Smooth muscle cell (in vitro differentiated cells): ENCODE measurements at regions not wholly inside any gene's neighbourhood (a gene's known extent, or its start where the extent isn't known, plus 50 kb on each side); places are given as distances from the start of the nearest gene placed in this dataset.

Experiments used
- DNase-seq: peaks from one replicate; lab custom pipeline; 2025; ENCODE audit not compliant: unreplicated experiment; lab: John Stamatoyannopoulos, UW
- H2AFZ ChIP-seq: fragments of 200-600 bp; sonication (generic); 2 replicates; pipeline ENCODE4 v1.6.0; 2016; ENCODE audit warnings: antibody characterized with exemption, low read depth, mild to moderate bottlenecking
- H3F3A ChIP-seq: fragments of 200-600 bp; sonication (generic); 2 replicates; pipeline ENCODE4 v1.6.0; 2017; ENCODE audit warnings: antibody characterized with exemption, low read depth
- H3K27ac ChIP-seq: fragments of 200-600 bp; sonication (generic); 2 replicates; pipeline ENCODE4 v1.5.1; 2016; ENCODE audit warnings: low read depth, mild to moderate bottlenecking
- H3K27me3 ChIP-seq: fragments of 200-600 bp; sonication (generic); 2 replicates; pipeline ENCODE4 v1.6.1; 2016; ENCODE audit warnings: low read depth, mild to moderate bottlenecking
- H3K36me3 ChIP-seq: fragments of 200-600 bp; sonication (generic); 2 replicates; pipeline ENCODE4 v1.5.1; 2016; ENCODE audit warnings: low read depth
- H3K4me1 ChIP-seq: fragments of 200-600 bp; sonication (generic); 2 replicates; pipeline ENCODE4 v1.5.1; 2016; ENCODE audit warnings: low read depth
- H3K4me2 ChIP-seq: fragments of 200-600 bp; sonication (generic); 2 replicates; pipeline ENCODE4 v1.6.0; 2016; ENCODE audit warnings: mild to moderate bottlenecking
- H3K4me3 ChIP-seq: fragments of 200-600 bp; sonication (generic); 2 replicates; pipeline ENCODE4 v1.5.1; 2016; ENCODE audit warnings: mild to moderate bottlenecking
- H3K79me2 ChIP-seq: fragments of 200-600 bp; sonication (generic); 2 replicates; pipeline ENCODE4 v1.6.0; 2016; ENCODE audit warnings: low read depth, mild to moderate bottlenecking
- H3K9ac ChIP-seq: fragments of 200-600 bp; sonication (generic); 2 replicates; pipeline ENCODE4 v1.6.0; 2016; ENCODE audit warnings: low read depth
- H3K9me3 ChIP-seq: fragments of 200-600 bp; sonication (generic); replicated peaks from 2 replicates; pipeline ENCODE4 v1.5.1; 2016; ENCODE audit warnings: low read depth
- H4K20me1 ChIP-seq: fragments of 200-600 bp; sonication (generic); 2 replicates; pipeline ENCODE4 v1.6.0; 2016; ENCODE audit warnings: low read depth
- WGBS: methylation state at CpG from one replicate; pipeline ENCODE4 v1.1.7; 2016; ENCODE audit warnings: low lambda C conversion rate; 5-methylcytosine and 5-hydroxymethylcytosine counted together
- TF ChIP-seq, protein P1 (sequence below): fragments of 200-600 bp; sonication (generic); IDR thresholded peaks from 2 replicates; pipeline ENCODE4 v1.5.1; 2017; ENCODE audit warnings: borderline replicate concordance, mild to moderate bottlenecking, antibody characterized with exemption; ENCODE audit not compliant: insufficient read depth, poor library complexity, severe bottlenecking

DNA sequence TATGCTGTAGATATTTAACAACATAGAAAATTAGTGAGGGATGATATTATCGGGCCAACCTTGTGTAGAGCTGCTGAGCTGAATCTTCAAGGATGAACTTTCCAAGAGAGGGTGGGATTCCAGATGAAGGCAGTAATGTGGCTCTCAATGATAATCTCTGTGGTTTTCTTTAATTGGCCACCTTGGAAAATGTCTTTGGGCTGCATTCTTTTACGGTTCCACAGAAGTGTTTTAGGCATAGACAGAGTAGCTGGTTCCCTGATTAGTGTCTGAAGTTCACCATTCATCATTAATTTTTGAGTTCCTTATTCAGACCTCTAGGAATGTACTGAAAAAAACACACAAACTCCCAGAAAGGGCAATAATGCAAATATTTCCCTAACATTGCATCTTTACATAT, 1566.9 kb upstream of the PIK3C3 start:
- no peaks in the 10 kb centered on the region for H3K27me3 ChIP-seq
- no peak for DNase-seq

GRCh38 chr18:40387130-40387787, 1567.8 kb upstream of the PIK3C3 start:
- H3F3A ChIP-seq: no peaks in the 10 kb centered on the region
- no peaks in the 10 kb centered on the region for H3K36me3 ChIP-seq
- H3K4me1 ChIP-seq: no peaks in the 10 kb centered on the region
- TF ChIP-seq, protein P1, sequence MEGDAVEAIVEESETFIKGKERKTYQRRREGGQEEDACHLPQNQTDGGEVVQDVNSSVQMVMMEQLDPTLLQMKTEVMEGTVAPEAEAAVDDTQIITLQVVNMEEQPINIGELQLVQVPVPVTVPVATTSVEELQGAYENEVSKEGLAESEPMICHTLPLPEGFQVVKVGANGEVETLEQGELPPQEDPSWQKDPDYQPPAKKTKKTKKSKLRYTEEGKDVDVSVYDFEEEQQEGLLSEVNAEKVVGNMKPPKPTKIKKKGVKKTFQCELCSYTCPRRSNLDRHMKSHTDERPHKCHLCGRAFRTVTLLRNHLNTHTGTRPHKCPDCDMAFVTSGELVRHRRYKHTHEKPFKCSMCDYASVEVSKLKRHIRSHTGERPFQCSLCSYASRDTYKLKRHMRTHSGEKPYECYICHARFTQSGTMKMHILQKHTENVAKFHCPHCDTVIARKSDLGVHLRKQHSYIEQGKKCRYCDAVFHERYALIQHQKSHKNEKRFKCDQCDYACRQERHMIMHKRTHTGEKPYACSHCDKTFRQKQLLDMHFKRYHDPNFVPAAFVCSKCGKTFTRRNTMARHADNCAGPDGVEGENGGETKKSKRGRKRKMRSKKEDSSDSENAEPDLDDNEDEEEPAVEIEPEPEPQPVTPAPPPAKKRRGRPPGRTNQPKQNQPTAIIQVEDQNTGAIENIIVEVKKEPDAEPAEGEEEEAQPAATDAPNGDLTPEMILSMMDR: no peak
- H3K9me3 ChIP-seq: no peaks in the 10 kb centered on the region
- H3K4me3 ChIP-seq: no peak overlapping the region
- 91% methylated on average over 3 of the region's 3 CpGs for WGBS
- H4K20me1 ChIP-seq: no peaks in the 10 kb centered on the region
- no peak overlapping the region for H2AFZ ChIP-seq
- no peaks in the 10 kb centered on the region for H3K27me3 ChIP-seq
- H3K4me2 ChIP-seq: no peak overlapping the region
- no peak overlapping the region for H3K9ac ChIP-seq
- no peaks in the 10 kb centered on the region for H3K79me2 ChIP-seq
- H3K27ac ChIP-seq: no peak overlapping the region
- DNase-seq: no peak

More for the DNA sequence above, 1566.9 kb upstream of the PIK3C3 start:
- no peak overlapping the region for H2AFZ ChIP-seq
- WGBS: 78% methylated on average over 2 of the region's 2 CpGs
- H4K20me1 ChIP-seq: no peaks in the 10 kb centered on the region
- H3K9me3 ChIP-seq: no peaks in the 10 kb centered on the region
- no peak overlapping the region for H3K4me3 ChIP-seq
- no peaks in the 10 kb centered on the region for H3K36me3 ChIP-seq
- no peak overlapping the region for H3K4me2 ChIP-seq
- TF ChIP-seq, protein P1: no peak
- no peaks in the 10 kb centered on the region for H3F3A ChIP-seq
- no peak overlapping the region for H3K9ac ChIP-seq
- H3K27ac ChIP-seq: no peak overlapping the region
- no peaks in the 10 kb centered on the region for H3K4me1 ChIP-seq
- H3K79me2 ChIP-seq: no peaks in the 10 kb centered on the region

DNA sequence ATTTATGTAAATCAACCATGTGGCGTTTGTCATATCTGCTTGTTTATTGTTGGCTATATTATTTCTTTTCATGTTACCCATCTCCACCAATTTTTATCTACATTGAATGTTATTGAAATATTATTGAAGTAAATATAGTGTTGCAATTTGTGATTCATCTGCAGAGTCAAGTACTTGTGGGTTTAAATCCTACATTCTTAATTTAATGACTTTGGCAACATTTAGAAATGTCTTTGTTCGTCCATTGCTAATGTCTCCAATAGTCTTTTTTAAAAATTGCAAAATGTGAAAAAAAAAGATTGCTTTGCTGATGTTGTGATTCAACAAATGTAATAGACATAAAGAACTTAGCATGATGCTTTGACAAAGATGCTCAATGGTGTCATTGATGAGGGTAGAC, 1572.8 kb upstream of the PIK3C3 start:
- WGBS: 83% methylated on average over 2 of the region's 2 CpGs
- Histone ChIP-seq H3F3A (no peaks in the 10 kb centered on the region), H3K79me2 (no peaks in the 10 kb centered on the region), H3K4me2 (no peak overlapping the region), H3K27ac (no peak overlapping the region), H2AFZ (no peak overlapping the region), H3K4me3 (no peak overlapping the region), H4K20me1 (no peaks in the 10 kb centered on the region), H3K9ac (no peak overlapping the region), H3K27me3 (no peaks in the 10 kb centered on the region), H3K9me3 (no peaks in the 10 kb centered on the region), H3K4me1 (no peaks in the 10 kb centered on the region), H3K36me3 (no peaks in the 10 kb centered on the region)
- no peak for DNase-seq
- TF ChIP-seq, protein P1: no peak
